Ishikawa (cell line): ENCODE measurements at regions not wholly inside any gene's neighbourhood (a gene's known extent, or its start where the extent isn't known, plus 50 kb on each side); places are given as distances from the start of the nearest gene placed in this dataset.

Experiments used
- EP300 ChIP-seq: IDR thresholded peaks from 2 replicates; pipeline ENCODE4 v1.6.1; 2012; ENCODE audit warnings: borderline replicate concordance
- TAF1 ChIP-seq: IDR thresholded peaks from 2 replicates; pipeline ENCODE4 v1.6.1; 2012; ENCODE audit warnings: low read depth, mild to moderate bottlenecking
- ZBTB7A ChIP-seq: IDR thresholded peaks from 2 replicates; pipeline ENCODE4 v1.6.1; 2012; ENCODE audit warnings: low read depth

- TF ChIP-seq EP300 (no peak), TAF1 (no peak), ZBTB7A (no peak)
Observed at GRCh38 chr17:73968680-73969079, 234.8 kb upstream of the RPL38 start.
